Mesendoderm (in vitro differentiated cells): ENCODE measurements at regions not wholly inside any gene's neighbourhood (a gene's known extent, or its start where the extent isn't known, plus 50 kb on each side); places are given as distances from the start of the nearest gene placed in this dataset.

ENCODE experiments used
- DNase-seq: peaks from one replicate; pipeline ENCODE4 v3.0.0; 2013
- H2AK5ac ChIP-seq: 2 replicates; pipeline ENCODE4 v1.6.1; 2013; ENCODE audit warnings: low read length, inconsistent platforms
- H2BK120ac ChIP-seq: 2 replicates; pipeline ENCODE4 v1.6.1; 2013; ENCODE audit warnings: low read depth, mild to moderate bottlenecking, low read length, moderate library complexity, mixed read lengths
- H2BK15ac ChIP-seq: replicated peaks from 2 replicates; pipeline ENCODE4 v1.6.1; 2013; ENCODE audit warnings: low read depth, mild to moderate bottlenecking, moderate library complexity
- H2BK5ac ChIP-seq: 2 replicates; pipeline ENCODE4 v1.6.1; 2013; ENCODE audit warnings: low read length, inconsistent platforms
- H3K18ac ChIP-seq: 2 replicates; pipeline ENCODE4 v1.6.1; 2013; ENCODE audit warnings: mild to moderate bottlenecking, low read length, mixed read lengths
- H3K23ac ChIP-seq: one replicate; pipeline ENCODE4 v1.6.1; 2013; ENCODE audit warnings: low read length
- H3K27ac ChIP-seq: 2 replicates; pipeline ENCODE4 v1.5.1; 2013; ENCODE audit warnings: low read depth, mild to moderate bottlenecking, inconsistent platforms, low read length, moderate library complexity
- H3K27me3 ChIP-seq: 2 replicates; pipeline ENCODE4 v1.6.1; 2013; ENCODE audit warnings: low read length, control low read depth, mild to moderate bottlenecking, inconsistent platforms; ENCODE audit not compliant: insufficient read depth, poor library complexity
- H3K36me3 ChIP-seq: 2 replicates; pipeline ENCODE4 v1.6.1; 2013; ENCODE audit warnings: low read length, inconsistent platforms; ENCODE audit not compliant: control insufficient read depth, insufficient read depth
- H3K4ac ChIP-seq: one replicate; pipeline ENCODE4 v1.6.1; 2013; ENCODE audit warnings: low read depth, mild to moderate bottlenecking, low read length, moderate library complexity
- H3K4me1 ChIP-seq: 2 replicates; pipeline ENCODE4 v1.6.1; 2013; ENCODE audit warnings: low read depth, low read length, inconsistent platforms; ENCODE audit not compliant: control insufficient read depth
- H3K4me2 ChIP-seq: 2 replicates; pipeline ENCODE4 v1.6.1; 2013; ENCODE audit warnings: low read length
- H3K4me3 ChIP-seq: 2 replicates; pipeline ENCODE4 v1.5.1; 2013; ENCODE audit warnings: mild to moderate bottlenecking, low read length
- H3K56ac ChIP-seq: one replicate; pipeline ENCODE4 v1.6.1; 2013; ENCODE audit warnings: low read length
- H3K79me1 ChIP-seq: 2 replicates; pipeline ENCODE4 v1.6.1; 2013; ENCODE audit warnings: low read length, inconsistent platforms
- H3K79me2 ChIP-seq: 2 replicates; pipeline ENCODE4 v1.6.1; 2013; ENCODE audit warnings: mild to moderate bottlenecking, low read length; ENCODE audit not compliant: control insufficient read depth, insufficient read depth
- H3K9ac ChIP-seq: 2 replicates; pipeline ENCODE4 v1.6.1; 2013; ENCODE audit warnings: low read length, inconsistent platforms
- H4K5ac ChIP-seq: one replicate; pipeline ENCODE4 v1.6.1; 2013; ENCODE audit warnings: low read length
- H4K8ac ChIP-seq: one replicate; pipeline ENCODE4 v1.6.1; 2013; ENCODE audit warnings: low read depth, mild to moderate bottlenecking, control low read depth, low read length, moderate library complexity
- WGBS: extraction: QIAGEN DNeasy Blood & Tissue Kit; methylation state at CpG from one replicate; pipeline ENCODE4 v1.1.7; 2013; ENCODE audit warnings: low lambda C conversion rate, missing lambda C conversion rate; ENCODE audit not compliant: insufficient coverage; ENCODE audit errors: extremely low coverage; 5-methylcytosine and 5-hydroxymethylcytosine counted together

- no peak overlapping the region for H2AK5ac ChIP-seq
- H3K79me2 ChIP-seq, result no peaks in the 10 kb centered on the region
- H2BK120ac ChIP-seq, result peak overlapping the region; percentile 61
- no peak overlapping the region for H3K4me2 ChIP-seq
- H2BK5ac ChIP-seq, result peak overlapping the region; percentile 90
- peak overlapping the region; percentile 70 for H3K4ac ChIP-seq
- peak overlapping the region; percentile 31 for H3K27ac ChIP-seq
- DNase-seq, result peak; percentile 56
- H2BK15ac ChIP-seq, result no peak overlapping the region
- H3K23ac ChIP-seq, result no peak overlapping the region
- peak overlapping the region; percentile 76 for H3K56ac ChIP-seq
- H3K4me3 ChIP-seq, result no peak overlapping the region
- H3K79me1 ChIP-seq, result no peaks in the 10 kb centered on the region
- WGBS, result no CpG with 5 or more reads among the region's 7 CpGs
- no peaks in the 10 kb centered on the region for H3K27me3 ChIP-seq
- no peak overlapping the region for H4K5ac ChIP-seq
- peak overlapping the region; percentile 80 for H3K18ac ChIP-seq
- H3K36me3 ChIP-seq, result no peaks in the 10 kb centered on the region
- peaks cover 1% of the 10 kb centered on the region for H3K4me1 ChIP-seq
- peak overlapping the region; percentile 28 for H4K8ac ChIP-seq
- H3K9ac ChIP-seq, result peak overlapping the region; percentile 60
These were observed 89.0 kb downstream of the NPAP1 start for GRCh38 chr15:24764375-24765171.

- no peak overlapping the region for H3K27ac ChIP-seq
- H2BK120ac ChIP-seq, result peak overlapping the region; percentile 45
- H2BK15ac ChIP-seq, result peak overlapping the region; percentile 92
- no peaks in the 10 kb centered on the region for H3K36me3 ChIP-seq
- no peak overlapping the region for H3K56ac ChIP-seq
- H2AK5ac ChIP-seq, result no peak overlapping the region
- H3K79me2 ChIP-seq, result no peaks in the 10 kb centered on the region
- H3K4me3 ChIP-seq, result no peak overlapping the region
- no peak overlapping the region for H3K4me2 ChIP-seq
- H3K4ac ChIP-seq, result no peak overlapping the region
- H3K27me3 ChIP-seq, result no peaks in the 10 kb centered on the region
- no CpG with 5 or more reads among the region's 1 CpG for WGBS
- no peak overlapping the region for H3K9ac ChIP-seq
- H2BK5ac ChIP-seq, result peak overlapping the region; percentile 38
- peaks cover 1% of the 10 kb centered on the region for H3K4me1 ChIP-seq
- H3K79me1 ChIP-seq, result no peaks in the 10 kb centered on the region
- H4K8ac ChIP-seq, result no peak overlapping the region
- H3K18ac ChIP-seq, result no peak overlapping the region
- DNase-seq, result no peak
- no peak overlapping the region for H4K5ac ChIP-seq
- no peak overlapping the region for H3K23ac ChIP-seq
These were observed 91.0 kb downstream of the NPAP1 start for GRCh38 chr15:24766511-24767133.

- H3K79me1 ChIP-seq, result no peaks in the 10 kb centered on the region
- no peak overlapping the region for H4K8ac ChIP-seq
- no peak overlapping the region for H3K18ac ChIP-seq
- H3K79me2 ChIP-seq, result no peaks in the 10 kb centered on the region
- H3K4me1 ChIP-seq, result no peaks in the 10 kb centered on the region
- no peak overlapping the region for H4K5ac ChIP-seq
- DNase-seq, result peak; percentile 72
- H3K56ac ChIP-seq, result peak overlapping the region; percentile 78
- no peak overlapping the region for H2BK15ac ChIP-seq
- H3K36me3 ChIP-seq, result no peaks in the 10 kb centered on the region
- H3K9ac ChIP-seq, result peak overlapping the region; percentile 48
- no peak overlapping the region for H3K23ac ChIP-seq
- no peak overlapping the region for H3K27ac ChIP-seq
- H3K4ac ChIP-seq, result no peak overlapping the region
- H2AK5ac ChIP-seq, result no peak overlapping the region
- H3K4me2 ChIP-seq, result no peak overlapping the region
- no peaks in the 10 kb centered on the region for H3K27me3 ChIP-seq
- no CpG with 5 or more reads among the region's 6 CpGs for WGBS
- no peak overlapping the region for H2BK5ac ChIP-seq
- H2BK120ac ChIP-seq, result no peak overlapping the region
- no peak overlapping the region for H3K4me3 ChIP-seq
These were observed 96.7 kb downstream of the NPAP1 start for GRCh38 chr15:24772266-24772665.

GRCh38 chr15:24772686-24773373 lies 97.3 kb downstream of the NPAP1 start:
- H2BK120ac ChIP-seq, result no peak overlapping the region
- H3K56ac ChIP-seq, result peak overlapping the region; percentile 78
- H4K8ac ChIP-seq, result no peak overlapping the region
- peak overlapping the region; percentile 54 for H3K27ac ChIP-seq
- H3K18ac ChIP-seq, result no peak overlapping the region
- H3K9ac ChIP-seq, result peak overlapping the region; percentile 48
- no peak overlapping the region for H2BK15ac ChIP-seq
- no peak overlapping the region for H3K4me3 ChIP-seq
- H3K4ac ChIP-seq, result peak overlapping the region; percentile 38
- no peak overlapping the region for H4K5ac ChIP-seq
- peak overlapping the region; percentile 57 for H2BK5ac ChIP-seq
- no peaks in the 10 kb centered on the region for H3K27me3 ChIP-seq
- H3K23ac ChIP-seq, result no peak overlapping the region
- no peak overlapping the region for H2AK5ac ChIP-seq
- no CpG with 5 or more reads among the region's 47 CpGs for WGBS
- no peaks in the 10 kb centered on the region for H3K79me1 ChIP-seq
- no peaks in the 10 kb centered on the region for H3K79me2 ChIP-seq
- H3K4me1 ChIP-seq, result no peaks in the 10 kb centered on the region
- H3K36me3 ChIP-seq, result no peaks in the 10 kb centered on the region
- DNase-seq, result peak; percentile 88
- no peak overlapping the region for H3K4me2 ChIP-seq

GRCh38 chr15:24777307-24777706 lies 101.7 kb downstream of the NPAP1 start:
- no peak overlapping the region for H2BK15ac ChIP-seq
- no peak overlapping the region for H2AK5ac ChIP-seq
- no peak overlapping the region for H3K18ac ChIP-seq
- no peaks in the 10 kb centered on the region for H3K27me3 ChIP-seq
- no peak overlapping the region for H3K4ac ChIP-seq
- no peak overlapping the region for H4K5ac ChIP-seq
- H3K36me3 ChIP-seq, result no peaks in the 10 kb centered on the region
- no peak overlapping the region for H3K27ac ChIP-seq
- H3K9ac ChIP-seq, result no peak overlapping the region
- H3K79me2 ChIP-seq, result no peaks in the 10 kb centered on the region
- no peak overlapping the region for H3K56ac ChIP-seq
- no peak overlapping the region for H2BK120ac ChIP-seq
- H2BK5ac ChIP-seq, result no peak overlapping the region
- H4K8ac ChIP-seq, result no peak overlapping the region
- no peak overlapping the region for H3K4me2 ChIP-seq
- H3K4me3 ChIP-seq, result no peak overlapping the region
- no peak overlapping the region for H3K23ac ChIP-seq
- H3K4me1 ChIP-seq, result no peaks in the 10 kb centered on the region
- no peak for DNase-seq
- no peaks in the 10 kb centered on the region for H3K79me1 ChIP-seq
